ENCODE measurements at regions not wholly inside any gene's neighbourhood (a gene's known extent, or its start where the extent isn't known, plus 50 kb on each side); places are given as distances from the start of the nearest gene placed in this dataset.

GRCh38 chr10:111297351-111297848 is 220.6 kb downstream of the ADRA2A start:
- dilution Hi-C loops (cut with HindIII; ENCODE audit: low sequenced_read_pairs, unreplicated experiment): no loop called here
- no peak overlapping the region for H3K14ac ChIP-seq (replicated peaks; ENCODE audit: low read depth, low read length)
- ChIA-PET CTCF (no interaction called here), POLR2A (ENCODE audit: unreplicated experiment) (no interaction called here)
- no peak overlapping the region for H2AK5ac ChIP-seq (ENCODE audit: low read depth, low read length)
- H3K27me3 ChIP-seq (ENCODE audit: control insufficient read depth, insufficient read depth, low read length): no peaks in the 10 kb centered on the region
- no peaks in the 10 kb centered on the region for H3K9me1 ChIP-seq (ENCODE audit: insufficient read depth, low read length)
- peaks cover 11% of the 10 kb centered on the region for H3K9me3 ChIP-seq (ENCODE audit: control insufficient read depth, insufficient read depth, low read length)
- H3K4ac ChIP-seq (ENCODE audit: low read depth, low read length): no peak overlapping the region
- H2AK9ac ChIP-seq (replicated peaks; ENCODE audit: low read depth, low read length, poor library complexity): no peak overlapping the region
- no peaks in the 10 kb centered on the region for H4K20me1 ChIP-seq (ENCODE audit: insufficient read depth, low read length)
- H3K18ac ChIP-seq (ENCODE audit: low read depth, low read length): no peak overlapping the region
- intact Hi-C loops (cut with micrococcal nuclease): no loop called here
- in situ Hi-C loops (cut with MboI; ENCODE audit: low sequenced_read_pairs): no loop called here
- no peak overlapping the region for H4K91ac ChIP-seq (ENCODE audit: insufficient read depth, low read depth, low read length)
- H2BK20ac ChIP-seq (ENCODE audit: low read depth, low read length): no peak overlapping the region
- H3K4me2 ChIP-seq (ENCODE audit: low read depth, low read length): no peak overlapping the region
- TF ChIP-seq MAZ (IDR thresholded peaks at IDR 0.05; ENCODE audit: borderline replicate concordance, low read depth, low read length): no peak
- TF ChIP-seq RFX5 (IDR thresholded peaks at IDR 0.05; ENCODE audit: low read depth, low read length): no peak
- no peak for TF ChIP-seq USF2 (IDR thresholded peaks at IDR 0.05; ENCODE audit: low read depth, low read length)
- TF ChIP-seq MAFK (IDR thresholded peaks at IDR 0.05; ENCODE audit: low read depth, low read length): no peak
- no peak overlapping the region for H4K8ac ChIP-seq (ENCODE audit: low read depth in 2 of 2, low read length in 2 of 2)
- no peak overlapping the region for H3K56ac ChIP-seq (ENCODE audit: extremely low read depth, insufficient read depth, low read length)
- DNase-seq: no peak
- H4K5ac ChIP-seq (ENCODE audit: low read depth, low read length): no peak overlapping the region
- no peak overlapping the region for H2BK120ac ChIP-seq (ENCODE audit: low read depth, low read length)
- no peak overlapping the region for H2AFZ ChIP-seq (replicated peaks; ENCODE audit: low read length, poor library complexity)
- H3K9ac ChIP-seq (ENCODE audit: low read depth, low read length): no peak overlapping the region
- no peaks in the 10 kb centered on the region for H3K36me3 ChIP-seq (ENCODE audit: control insufficient read depth, insufficient read depth, low read length)
- no peak overlapping the region for H3K27ac ChIP-seq (ENCODE audit: insufficient read depth, low read length)
- ATAC-seq (ENCODE audit: low read depth): no peak
- no peak overlapping the region for H3K4me3 ChIP-seq (ENCODE audit: insufficient read depth, low read depth, low read length)
- no peak overlapping the region for H3K23ac ChIP-seq (ENCODE audit: low read depth, low read length)
- BruUV-seq (replicated peaks): no TSS peak
- H3K4me1 ChIP-seq (ENCODE audit: control insufficient read depth, insufficient read depth, low read length): no peaks in the 10 kb centered on the region
- no peaks in the 10 kb centered on the region for H3K79me1 ChIP-seq (ENCODE audit: low read depth in 1 of 2, low read length in 2 of 2)
- no peak overlapping the region for H2BK15ac ChIP-seq (ENCODE audit: low read depth, low read length)
- no peak overlapping the region for H2BK5ac ChIP-seq (ENCODE audit: low read depth, low read length, poor library complexity, severe bottlenecking)
- no CpG with 5 or more reads among the region's 6 CpGs for WGBS, 2 experiments (ENCODE audit: extremely low coverage in 2 of 2, insufficient read length in 1 of 2)
